ENCODE measurements at regions not wholly inside any gene's neighbourhood (a gene's known extent, or its start where the extent isn't known, plus 50 kb on each side); places are given as distances from the start of the nearest gene placed in this dataset.

GRCh38 chr6:14934844-14935243, 311.0 kb upstream of the JARID2 start:
- H3K36me3 Mint-ChIP-seq (ENCODE audit: insufficient read depth in 1 of 3, low read depth in 3 of 3) = no peaks in the 10 kb centered on the region; a peak in 2 of 7 replicates
- no peak overlapping the region for H3K4ac ChIP-seq (ENCODE audit: low read depth, low read length)
- no peak overlapping the region for H2AK5ac ChIP-seq (ENCODE audit: insufficient read length, low read length)
- no peak for TF ChIP-seq CTCF (conservative IDR thresholded peaks at IDR 0.05)
- H3K4me2 ChIP-seq (ENCODE audit: insufficient read depth, insufficient read length, low read length) = no peak overlapping the region
- no peaks in the 10 kb centered on the region for H3K9me3 Mint-ChIP-seq
- WGBS (ENCODE audit: extremely low coverage, insufficient read length, low lambda C conversion rate) = no CpG with 5 or more reads among the region's 4 CpGs
- H3K27ac ChIP-seq (ENCODE audit: insufficient read length, low read depth, low read length) = no peak overlapping the region
- no peaks in the 10 kb centered on the region for H3K23me2 ChIP-seq (ENCODE audit: insufficient read length, low read depth, low read length, poor library complexity, severe bottlenecking)
- peaks cover 5% of the 10 kb centered on the region; the same call in 1 of the 2 replicates for H3K4me1 ChIP-seq (ENCODE audit: insufficient read depth, low read length)
- no peaks in the 10 kb centered on the region for H3K9me3 ChIP-seq (ENCODE audit: control insufficient read depth, low read depth, low read length)
- H2BK15ac ChIP-seq (ENCODE audit: low read depth, low read length) = no peak overlapping the region
- no peak overlapping the region for H2AFZ ChIP-seq (ENCODE audit: low read length)
- no peak overlapping the region for H3K9ac ChIP-seq (ENCODE audit: extremely low read depth, insufficient read length, low read length)
- H4K91ac ChIP-seq (ENCODE audit: insufficient read length, low read depth, low read length) = no peak overlapping the region
- no peak overlapping the region for H4K8ac ChIP-seq (replicated peaks; ENCODE audit: insufficient read length, low read depth, low read length)
- H3K79me2 ChIP-seq (ENCODE audit: insufficient read depth, low read length) = no peaks in the 10 kb centered on the region; the same call in 1 of the 2 replicates
- no peak overlapping the region for H2BK120ac ChIP-seq (ENCODE audit: low read depth, low read length, poor library complexity, severe bottlenecking)
- peak overlapping the region in 2 of 3 experiments; percentile 9; a peak in 4 of 7 replicates for H3K27ac Mint-ChIP-seq
- H2BK5ac ChIP-seq (ENCODE audit: insufficient read length, low read length) = no peak overlapping the region
- no peaks in the 10 kb centered on the region for H4K20me1 ChIP-seq (ENCODE audit: control insufficient read depth, insufficient read depth, insufficient read length)
- no peak overlapping the region for H3K4me3 Mint-ChIP-seq
- no peak overlapping the region for H2BK20ac ChIP-seq (ENCODE audit: low read depth, low read length, poor library complexity, severe bottlenecking)
- H3K23ac ChIP-seq (ENCODE audit: insufficient read length, low read depth, low read length) = no peak overlapping the region
- DNase-seq = no peak
- H3K27me3 ChIP-seq (ENCODE audit: insufficient read depth, low read length) = no peaks in the 10 kb centered on the region
- peak overlapping the region; percentile 23 for H2BK12ac ChIP-seq (ENCODE audit: insufficient read length, low read depth, low read length)
- H3K18ac ChIP-seq (ENCODE audit: insufficient read length, low read depth, low read length) = no peak overlapping the region
- no peaks in the 10 kb centered on the region for H3K79me1 ChIP-seq (ENCODE audit: insufficient read depth, low read depth, low read length, poor library complexity, severe bottlenecking)
- H4K5ac ChIP-seq (ENCODE audit: insufficient read length, low read depth, low read length) = no peak overlapping the region
- H3K14ac ChIP-seq (ENCODE audit: insufficient read depth, low read length) = no peak overlapping the region
- no peak overlapping the region for H3K56ac ChIP-seq (ENCODE audit: insufficient read length, low read depth, low read length)
- no peak overlapping the region for H3T11ph ChIP-seq (ENCODE audit: low read length)
- peaks cover 13 to 21% of the 10 kb centered on the region in 2 experiments for H3K4me1 Mint-ChIP-seq
- no peaks in the 10 kb centered on the region for H3K27me3 Mint-ChIP-seq (ENCODE audit: low read depth)
